Suprapubic skin (tissue), 4 donors: ENCODE measurements at regions not wholly inside any gene's neighbourhood (a gene's known extent, or its start where the extent isn't known, plus 50 kb on each side); places are given as distances from the start of the nearest gene placed in this dataset.

Experiments
- DNase-seq, 2 donors: peaks; one replicate each; pipeline ENCODE4 v3.0.0-alpha.2; 2019; ENCODE audit warnings: low spot score in 2 of 2
- H3K27ac ChIP-seq: fragments of 200-600 bp; sonication (generic); one replicate; pipeline ENCODE4 v1.5.1; 2019
- H3K27me3 ChIP-seq: fragments of 200-600 bp; sonication (generic); one replicate; pipeline ENCODE4 v1.5.1; 2019
- H3K36me3 ChIP-seq: fragments of 200-600 bp; sonication (generic); one replicate; pipeline ENCODE4 v1.5.1; 2019
- H3K4me1 ChIP-seq: fragments of 200-600 bp; sonication (generic); one replicate; pipeline ENCODE4 v1.5.1; 2019
- H3K4me3 ChIP-seq: fragments of 200-600 bp; sonication (generic); one replicate; pipeline ENCODE4 v1.5.1; 2019; ENCODE audit warnings: mild to moderate bottlenecking
- H3K9me3 ChIP-seq: fragments of 200-600 bp; sonication (generic); one replicate; pipeline ENCODE4 v1.5.1; 2019
- CTCF ChIP-seq, 2 donors: fragments of 200-600 bp in 1 of 2; fragments of 450-650 bp in 1 of 2; sonication (generic) in 1 of 2; IDR thresholded peaks; one replicate each; pipeline ENCODE4 v1.5.1; 2016 to 2019; ENCODE audit warnings: antibody characterized with exemption in 2 of 2, mild to moderate bottlenecking in 1 of 2, moderate library complexity in 1 of 2
- EP300 ChIP-seq: sonication (generic); formaldehyde crosslinking; IDR thresholded peaks from one replicate; pipeline ENCODE4 v1.6.1; 2017; ENCODE audit warnings: antibody characterized with exemption
- POLR2A ChIP-seq, 2 donors: fragments of 450-650 bp; IDR thresholded peaks; one replicate each; pipeline ENCODE4 v1.6.1; 2017; ENCODE audit warnings: antibody characterized with exemption in 2 of 2, mild to moderate bottlenecking in 2 of 2, moderate library complexity in 2 of 2
- POLR2AphosphoS5 ChIP-seq, 3 donors: sonication (generic); formaldehyde crosslinking; IDR thresholded peaks; one replicate each; pipeline ENCODE4 v1.6.1; 2017; ENCODE audit warnings: antibody characterized with exemption in 3 of 3
- WGBS: methylation state at CpG from one replicate; pipeline ENCODE4 v1.1.5; 2018; 5-methylcytosine and 5-hydroxymethylcytosine counted together

- H3K9me3 ChIP-seq = peaks cover 10% of the 10 kb centered on the region
- H3K27ac ChIP-seq = no peak overlapping the region
- H3K4me1 ChIP-seq = no peaks in the 10 kb centered on the region
- no peak for TF ChIP-seq POLR2A (IDR thresholded peaks at IDR 0.05)
- TF ChIP-seq CTCF (IDR thresholded peaks at IDR 0.05) = no peak
- TF ChIP-seq EP300 = no peak
- TF ChIP-seq POLR2AphosphoS5 (IDR thresholded peaks at IDR 0.05) = no peak
- no peaks in the 10 kb centered on the region for H3K27me3 ChIP-seq
- no peak for DNase-seq
- no peak overlapping the region for H3K4me3 ChIP-seq
- no peaks in the 10 kb centered on the region for H3K36me3 ChIP-seq
Measured at GRCh38 chr18:55713707-55714106, 125.7 kb upstream of the TCF4 start.

DNA sequence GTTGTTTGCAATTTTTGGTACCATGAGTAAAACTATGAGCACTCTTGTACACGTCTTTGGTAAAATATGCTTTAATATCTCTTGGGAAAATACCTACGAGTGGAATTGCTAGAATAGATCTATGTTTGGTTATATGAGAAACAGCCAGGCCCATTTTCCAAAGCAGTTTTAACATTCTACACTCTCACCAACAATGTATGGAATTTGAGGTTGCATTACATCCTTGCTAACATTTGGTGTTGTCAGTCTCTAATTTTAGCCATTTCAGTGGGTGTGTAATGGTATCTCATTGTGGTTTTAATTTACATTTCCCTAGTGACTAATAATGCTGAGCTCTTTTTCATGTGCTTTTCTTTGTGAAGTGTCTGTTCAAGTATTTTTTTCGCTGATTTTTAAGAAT, 118.9 kb upstream of the TCF4 start:
- DNase-seq = no peak
- Histone ChIP-seq H3K36me3 (no peaks in the 10 kb centered on the region), H3K27me3 (no peaks in the 10 kb centered on the region), H3K9me3 (no peaks in the 10 kb centered on the region), H3K4me3 (no peak overlapping the region), H3K4me1 (no peaks in the 10 kb centered on the region), H3K27ac (no peak overlapping the region)
- TF ChIP-seq CTCF (IDR thresholded peaks at IDR 0.05) (no peak), EP300 (no peak), POLR2AphosphoS5 (IDR thresholded peaks at IDR 0.05) (no peak), POLR2A (IDR thresholded peaks at IDR 0.05) (no peak)
- 85% methylated on average over 3 of the region's 3 CpGs for WGBS

GRCh38 chr18:55699233-55699765, 111.3 kb upstream of the TCF4 start:
- TF ChIP-seq POLR2A (IDR thresholded peaks at IDR 0.05) (no peak), EP300 (no peak), CTCF (IDR thresholded peaks at IDR 0.05) (no peak), POLR2AphosphoS5 (IDR thresholded peaks at IDR 0.05) (no peak)
- WGBS = 65% methylated on average over 5 of the region's 5 CpGs
- no peaks in the 10 kb centered on the region for H3K36me3 ChIP-seq
- no peak for DNase-seq
- no peaks in the 10 kb centered on the region for H3K27me3 ChIP-seq
- no peak overlapping the region for H3K27ac ChIP-seq
- H3K9me3 ChIP-seq = no peaks in the 10 kb centered on the region
- H3K4me3 ChIP-seq = no peak overlapping the region
- no peaks in the 10 kb centered on the region for H3K4me1 ChIP-seq

DNA sequence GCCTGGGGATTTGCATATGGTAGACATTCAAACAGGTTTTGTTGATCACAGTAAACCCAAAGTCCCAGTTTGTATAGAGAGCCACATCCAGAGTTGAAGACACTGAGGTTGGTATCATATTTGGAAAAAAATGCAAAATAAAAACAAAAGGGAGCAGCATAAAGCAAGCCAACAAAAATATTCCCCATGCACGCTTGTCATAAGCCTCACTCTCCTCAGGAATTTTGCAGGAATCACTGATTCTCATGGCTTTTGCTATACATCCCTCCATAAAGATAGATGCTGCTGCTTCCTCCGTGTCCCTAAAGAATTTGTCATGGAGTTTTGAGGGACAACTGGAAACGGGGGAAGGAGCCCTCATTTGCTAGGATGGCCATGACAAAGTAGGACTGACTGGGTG, 108.8 kb upstream of the TCF4 start:
- no peak overlapping the region for H3K27ac ChIP-seq
- H3K4me1 ChIP-seq = no peaks in the 10 kb centered on the region
- no peaks in the 10 kb centered on the region for H3K9me3 ChIP-seq
- no peak overlapping the region for H3K4me3 ChIP-seq
- TF ChIP-seq POLR2A (IDR thresholded peaks at IDR 0.05) = no peak
- no peak for TF ChIP-seq EP300
- TF ChIP-seq CTCF (IDR thresholded peaks at IDR 0.05) = no peak
- TF ChIP-seq POLR2AphosphoS5 (IDR thresholded peaks at IDR 0.05) = no peak
- no peaks in the 10 kb centered on the region for H3K36me3 ChIP-seq
- H3K27me3 ChIP-seq = no peaks in the 10 kb centered on the region
- WGBS = 89% methylated on average over 3 of the region's 3 CpGs
- no peak for DNase-seq

DNA sequence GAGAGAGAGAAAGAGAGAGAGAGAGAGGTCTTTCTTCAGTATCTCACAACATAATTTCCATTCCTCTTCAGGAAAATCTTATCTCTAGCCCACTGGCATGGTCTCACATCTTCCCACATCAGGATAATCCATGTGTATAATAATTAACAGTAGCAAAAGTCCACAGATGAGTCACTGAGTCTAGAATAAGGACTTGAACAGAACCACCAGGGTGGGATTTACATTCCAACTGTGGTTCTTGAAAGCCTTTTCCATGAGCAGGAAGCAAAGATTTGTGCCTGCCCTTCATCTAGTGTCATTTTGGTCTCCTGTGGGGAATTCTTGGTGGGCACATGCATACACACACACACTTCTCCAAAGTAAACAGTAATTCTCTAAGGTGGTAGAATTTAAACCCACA, 107.1 kb upstream of the TCF4 start:
- no peak for TF ChIP-seq EP300
- TF ChIP-seq POLR2A (IDR thresholded peaks at IDR 0.05) = no peak
- no peak for TF ChIP-seq CTCF (IDR thresholded peaks at IDR 0.05)
- no peak for TF ChIP-seq POLR2AphosphoS5 (IDR thresholded peaks at IDR 0.05)
- no peaks in the 10 kb centered on the region for H3K27me3 ChIP-seq
- H3K4me1 ChIP-seq = no peaks in the 10 kb centered on the region
- no peaks in the 10 kb centered on the region for H3K36me3 ChIP-seq
- no peak for DNase-seq
- H3K4me3 ChIP-seq = no peak overlapping the region
- no peaks in the 10 kb centered on the region for H3K9me3 ChIP-seq
- no peak overlapping the region for H3K27ac ChIP-seq
